Colonic mucosa (tissue), 4 donors: ENCODE measurements at regions not wholly inside any gene's neighbourhood (a gene's known extent, or its start where the extent isn't known, plus 50 kb on each side); places are given as distances from the start of the nearest gene placed in this dataset.

Experiments used
- DNase-seq: peaks from one replicate; pipeline ENCODE4 v3.0.0-alpha.2; 2020
- H3K27ac ChIP-seq: fragments of 200-600 bp; one replicate; pipeline ENCODE4 v1.8.0; 2021
- H3K27me3 ChIP-seq: fragments of 200-600 bp; one replicate; pipeline ENCODE4 v1.8.0; 2021
- H3K36me3 ChIP-seq: fragments of 200-600 bp; one replicate; pipeline ENCODE4 v1.8.0; 2021
- H3K4me1 ChIP-seq: fragments of 200-600 bp; one replicate; pipeline ENCODE4 v1.8.0; 2021; ENCODE audit warnings: mild to moderate bottlenecking
- H3K4me3 ChIP-seq: fragments of 200-600 bp; one replicate; pipeline ENCODE4 v1.8.0; 2021
- H3K9ac ChIP-seq, 2 donors: one replicate each; pipeline ENCODE4 v1.7.0; 2013; ENCODE audit warnings: control low read depth in 2 of 2, low read depth in 2 of 2, low read length in 2 of 2
- H3K9me3 ChIP-seq: fragments of 200-600 bp; one replicate; pipeline ENCODE4 v1.8.0; 2021
- intact Hi-C: fragments of 100-400 bp; cut with DNase I; formaldehyde crosslinking; loops from one replicate; pipeline ENCODE4 v1.14.1; 2022
- TF ChIP-seq, protein P1 (sequence below): fragments of 200-600 bp; IDR thresholded peaks from one replicate; pipeline ENCODE4 v1.8.0; 2022; ENCODE audit warnings: antibody characterized with exemption, mild to moderate bottlenecking
- donor health status: healthy.
- donor health status: DM: no; HTN: no; CAD: no.
- donor health status: DM: no; HTN: no; CAD: no.

DNA sequence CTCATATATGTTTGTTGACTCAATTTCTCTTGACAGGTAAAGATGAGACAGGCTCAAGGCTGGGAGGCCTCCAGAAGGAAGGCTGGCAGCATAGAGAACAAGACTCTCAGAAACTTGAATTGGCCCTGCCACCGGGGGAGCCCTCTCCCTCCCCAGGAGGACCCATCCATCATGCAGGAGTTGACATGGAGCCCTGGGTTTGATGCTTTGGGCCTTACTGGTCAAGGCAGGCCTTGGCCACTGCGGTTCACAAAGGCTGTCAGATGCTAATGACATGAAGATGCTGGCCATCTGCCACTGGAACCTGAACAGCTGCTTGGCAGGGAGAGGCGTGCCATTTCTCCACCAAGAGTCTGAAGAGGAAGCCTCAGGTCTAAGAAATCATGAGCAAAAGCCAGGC, 193.6 kb downstream of the MTCL1 start:
- Histone ChIP-seq H3K9ac (no peak overlapping the region), H3K9me3 (no peaks in the 10 kb centered on the region), H3K4me1 (no peaks in the 10 kb centered on the region), H3K36me3 (no peaks in the 10 kb centered on the region), H3K4me3 (no peak overlapping the region), H3K27ac (no peak overlapping the region), H3K27me3 (no peaks in the 10 kb centered on the region)
- no peak for DNase-seq
- TF ChIP-seq, protein P1, sequence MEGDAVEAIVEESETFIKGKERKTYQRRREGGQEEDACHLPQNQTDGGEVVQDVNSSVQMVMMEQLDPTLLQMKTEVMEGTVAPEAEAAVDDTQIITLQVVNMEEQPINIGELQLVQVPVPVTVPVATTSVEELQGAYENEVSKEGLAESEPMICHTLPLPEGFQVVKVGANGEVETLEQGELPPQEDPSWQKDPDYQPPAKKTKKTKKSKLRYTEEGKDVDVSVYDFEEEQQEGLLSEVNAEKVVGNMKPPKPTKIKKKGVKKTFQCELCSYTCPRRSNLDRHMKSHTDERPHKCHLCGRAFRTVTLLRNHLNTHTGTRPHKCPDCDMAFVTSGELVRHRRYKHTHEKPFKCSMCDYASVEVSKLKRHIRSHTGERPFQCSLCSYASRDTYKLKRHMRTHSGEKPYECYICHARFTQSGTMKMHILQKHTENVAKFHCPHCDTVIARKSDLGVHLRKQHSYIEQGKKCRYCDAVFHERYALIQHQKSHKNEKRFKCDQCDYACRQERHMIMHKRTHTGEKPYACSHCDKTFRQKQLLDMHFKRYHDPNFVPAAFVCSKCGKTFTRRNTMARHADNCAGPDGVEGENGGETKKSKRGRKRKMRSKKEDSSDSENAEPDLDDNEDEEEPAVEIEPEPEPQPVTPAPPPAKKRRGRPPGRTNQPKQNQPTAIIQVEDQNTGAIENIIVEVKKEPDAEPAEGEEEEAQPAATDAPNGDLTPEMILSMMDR = no peak
- intact Hi-C loops = no loop called here

DNA sequence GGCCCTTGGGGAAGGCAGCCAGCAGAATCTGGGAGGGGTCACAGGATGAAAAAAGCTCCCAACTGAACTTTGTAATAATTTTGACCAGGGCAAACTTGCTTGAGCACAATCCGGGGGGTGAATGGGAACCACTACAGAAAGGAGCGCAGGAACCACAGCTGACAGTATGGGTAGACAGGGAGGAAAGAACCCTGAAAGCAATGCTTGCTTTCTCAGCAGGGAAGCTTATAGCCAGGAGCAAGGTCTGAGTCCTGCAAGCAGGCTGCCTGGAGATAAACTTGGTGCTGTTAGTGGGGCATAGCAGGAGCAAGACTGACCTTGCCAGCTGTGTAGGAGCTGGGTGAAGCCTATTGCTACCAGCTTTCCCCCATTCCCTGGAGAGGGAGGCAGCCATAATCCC, 195.2 kb downstream of the MTCL1 start:
- Histone ChIP-seq H3K27ac (no peak overlapping the region), H3K36me3 (no peaks in the 10 kb centered on the region), H3K27me3 (no peaks in the 10 kb centered on the region), H3K9ac (no peak overlapping the region), H3K4me1 (no peaks in the 10 kb centered on the region), H3K4me3 (no peak overlapping the region), H3K9me3 (no peaks in the 10 kb centered on the region)
- intact Hi-C loops = no loop called here
- TF ChIP-seq, protein P1 = no peak
- no peak for DNase-seq

DNA sequence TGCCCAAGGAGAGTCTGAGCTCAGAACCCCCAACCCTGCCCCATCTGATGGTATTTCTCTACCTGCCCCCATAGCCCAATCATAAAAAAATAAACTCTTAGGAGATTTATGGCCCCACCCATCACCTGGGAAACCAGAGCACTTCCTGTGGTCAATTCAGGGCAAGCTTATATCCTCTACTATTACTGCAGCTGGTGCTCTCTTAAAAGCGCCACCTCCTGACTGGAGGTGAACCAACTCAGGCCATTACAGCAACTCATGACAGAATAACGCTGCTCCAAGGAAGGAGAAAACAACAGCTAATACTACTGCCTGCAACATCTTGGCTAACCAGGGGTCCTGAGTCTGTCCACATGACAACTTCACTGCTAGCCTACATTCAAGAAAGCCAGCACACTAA, 195.7 kb downstream of the MTCL1 start:
- Histone ChIP-seq H3K4me3 (no peak overlapping the region), H3K36me3 (no peaks in the 10 kb centered on the region), H3K27ac (no peak overlapping the region), H3K9ac (no peak overlapping the region), H3K27me3 (no peaks in the 10 kb centered on the region), H3K4me1 (no peaks in the 10 kb centered on the region), H3K9me3 (no peaks in the 10 kb centered on the region)
- TF ChIP-seq, protein P1 = no peak
- intact Hi-C loops = no loop called here
- no peak for DNase-seq

DNA sequence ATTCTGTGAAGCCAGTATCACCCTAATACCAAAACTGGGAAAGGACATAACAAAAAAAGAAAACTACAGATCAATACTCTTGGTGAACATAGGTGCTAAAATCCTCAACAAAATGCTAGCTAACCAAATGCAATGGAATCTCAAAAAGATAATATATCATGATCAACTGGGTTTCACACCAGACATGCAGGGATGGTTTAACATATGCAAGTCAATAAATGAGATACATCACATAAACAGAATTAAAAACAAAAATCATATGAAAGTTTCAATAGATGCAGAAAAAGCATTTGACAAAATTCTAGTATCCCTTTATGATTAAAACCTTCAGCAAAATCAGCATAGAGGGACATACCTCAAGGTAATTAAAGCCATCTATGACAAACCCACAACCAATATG, 198.2 kb upstream of the NDUFV2 start:
- TF ChIP-seq, protein P1 = no peak
- no peaks in the 10 kb centered on the region for H3K9me3 ChIP-seq
- no peaks in the 10 kb centered on the region for H3K36me3 ChIP-seq
- no peaks in the 10 kb centered on the region for H3K27me3 ChIP-seq
- no peak overlapping the region for H3K27ac ChIP-seq
- no peak overlapping the region for H3K4me3 ChIP-seq
- no peak for DNase-seq
- intact Hi-C loops = no loop called here
- H3K4me1 ChIP-seq = no peaks in the 10 kb centered on the region
- H3K9ac ChIP-seq = no peak overlapping the region

- H3K27ac ChIP-seq = no peak overlapping the region
- no peaks in the 10 kb centered on the region for H3K4me1 ChIP-seq
- no peak for DNase-seq
- H3K4me3 ChIP-seq = no peak overlapping the region
- no peak overlapping the region for H3K9ac ChIP-seq
- H3K9me3 ChIP-seq = no peaks in the 10 kb centered on the region
- H3K36me3 ChIP-seq = no peaks in the 10 kb centered on the region
- intact Hi-C loops = no loop called here
- TF ChIP-seq, protein P1 = no peak
- H3K27me3 ChIP-seq = no peaks in the 10 kb centered on the region
Measured at GRCh38 chr18:8908792-8909510, 193.5 kb upstream of the NDUFV2 start.
